Heart left ventricle (tissue), 16 donors: ENCODE measurements at regions not wholly inside any gene's neighbourhood (a gene's known extent, or its start where the extent isn't known, plus 50 kb on each side); places are given as distances from the start of the nearest gene placed in this dataset.

Source experiments
- ATAC-seq, 4 donors: fragments of 200-7000 bp; cut with Tn5 transposase; one replicate each; pipeline ENCODE4 v1.9.1; 2020 to 2022; ENCODE audit warnings: moderate library complexity in 4 of 4, mild to moderate bottlenecking in 3 of 4, moderate number of reproducible peaks in 1 of 4
- DNase-seq, 5 donors: peaks; one replicate each; pipeline ENCODE4 v3.0.0-alpha.2; 2020
- H3K27ac ChIP-seq, 12 donors: fragments of 200-600 bp; sonication (generic) in 4 of 12; one replicate each; pipeline versions ENCODE4 v1.5.0 to v1.8.0; 2016 to 2022; ENCODE audit warnings: mild to moderate bottlenecking in 2 of 12
- H3K27me3 ChIP-seq, 9 donors: fragments of 200-600 bp; sonication (generic) in 2 of 9; one replicate each; pipeline versions ENCODE4 v1.5.1 to v1.8.0; 2016 to 2022; ENCODE audit warnings: mild to moderate bottlenecking in 3 of 9
- H3K36me3 ChIP-seq, 9 donors: fragments of 200-600 bp; sonication (generic) in 2 of 9; one replicate each; pipeline versions ENCODE4 v1.5.0 to v1.8.0; 2018 to 2022; ENCODE audit warnings: mild to moderate bottlenecking in 2 of 9
- H3K4me1 ChIP-seq, 12 donors: fragments of 200-600 bp; sonication (generic) in 4 of 12; one replicate each; pipeline versions ENCODE4 v1.5.0 to v1.8.0; 2016 to 2022; ENCODE audit warnings: mild to moderate bottlenecking in 3 of 12
- H3K4me3 ChIP-seq, 12 donors: fragments of 200-600 bp; sonication (generic) in 4 of 12; one replicate each; pipeline versions ENCODE4 v1.5.0 to v1.8.0; 2017 to 2022; ENCODE audit warnings: mild to moderate bottlenecking in 9 of 12, moderate library complexity in 4 of 12
- H3K9me3 ChIP-seq, 12 donors: fragments of 200-600 bp; sonication (generic) in 4 of 12; one replicate each; pipeline versions ENCODE4 v1.5.0 to v1.8.0; 2016 to 2022; ENCODE audit warnings: mild to moderate bottlenecking in 1 of 12
- POLR2A ChIP-seq, 2 donors: fragments of 450-650 bp; IDR thresholded peaks; one replicate each; pipeline ENCODE4 v1.6.1; 2017; ENCODE audit warnings: antibody characterized with exemption in 2 of 2, mild to moderate bottlenecking in 2 of 2, moderate library complexity in 2 of 2
- WGBS, 4 donors: extraction: QIAGEN DNeasy Blood & Tissue Kit in 2 of 4; methylation state at CpG; one replicate each; pipeline versions ENCODE4 v1.1.5 to v1.1.7; 2013 to 2018; 5-methylcytosine and 5-hydroxymethylcytosine counted together
- intact Hi-C, 10 donors: fragments of 100-400 bp; cut with DNase I; formaldehyde crosslinking; loops; one replicate each; pipeline versions ENCODE4 v1.11.1 to v1.14.2; 2022
- TF ChIP-seq, protein P1 (sequence below), 12 donors: fragments of 200-600 bp; sonication (generic) in 4 of 12; IDR thresholded peaks; one replicate each; pipeline versions ENCODE4 v1.5.0 to v1.8.0; 2018 to 2022; ENCODE audit warnings: antibody characterized with exemption in 12 of 12, mild to moderate bottlenecking in 5 of 12
- donor health status: ischemic (EF 13 %, LVEDD 7.1; RV severe dilation, severe dysfunction).
- donor health status: healthy with polysubstance abuse.
- donor health status: DM: no; HTN: yes; CAD: no.
- donor health status: DM: no; HTN: no; CAD: no.
- donor health status: ischemic (EF 25% LVEDD 6.9; RV normal size, moderate dysfunction).
- donor health status: ischemic (EF 25% LVEDD 5.7; RV mildly dilated, moderate dysfunction).
- donor health status: healthy.
- donor health status: DM: yes; HTN: yes; CAD: no.
- donor health status: ischemic (EF 35%, LVEDD 5.7; RV mildly dilated, moderate dysfunction).
- donor health status: nonischemic (EF 11% LVEDD 7.7; RV severe dilation, severe dysfunction).
- donor health status: DM: yes; HTN: yes; CAD: no.
- donor health status: PGD.
- donor health status: ischemic (EF 29% LVEDD 5.4; RV normal size, mild dysfunction).
- donor health status: nonischemic (EF 23%, LVEDD 6.1; RV moderate dilation, normal function).

DNA sequence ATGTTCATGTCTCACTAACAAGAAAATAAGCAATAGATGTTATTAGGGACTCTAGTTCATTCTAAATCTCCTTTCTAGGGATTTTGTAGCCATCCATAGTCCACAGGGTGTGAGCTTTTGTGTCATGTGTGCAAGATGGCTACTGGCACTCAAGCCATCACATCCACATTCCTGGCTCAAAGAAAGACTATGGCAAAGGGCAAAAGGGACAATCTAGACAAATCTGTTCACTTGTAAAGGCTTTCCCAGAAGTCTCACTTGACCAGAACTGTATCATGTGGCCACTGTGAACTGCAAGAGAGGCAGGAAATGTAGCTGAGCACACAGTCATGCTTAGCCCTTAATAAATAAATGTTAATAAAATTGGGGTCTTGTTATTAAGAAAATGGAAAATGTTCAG, 212.6 kb upstream of the EXOC2 start:
- intact Hi-C loops, result no loop called here
- Histone ChIP-seq H3K27ac (no peak overlapping the region), H3K4me3 (no peak overlapping the region), H3K4me1 (peaks cover 0 to 7% (median 0%) of the 10 kb centered on the region in 12 donors), H3K36me3 (no peaks in the 10 kb centered on the region), H3K27me3 (peaks cover 0 to 7% (median 0%) of the 10 kb centered on the region in 9 donors), H3K9me3 (no peaks in the 10 kb centered on the region)
- no peak for ATAC-seq
- no peak for DNase-seq
- TF ChIP-seq POLR2A (IDR thresholded peaks at IDR 0.05), result no peak
- TF ChIP-seq, protein P1, sequence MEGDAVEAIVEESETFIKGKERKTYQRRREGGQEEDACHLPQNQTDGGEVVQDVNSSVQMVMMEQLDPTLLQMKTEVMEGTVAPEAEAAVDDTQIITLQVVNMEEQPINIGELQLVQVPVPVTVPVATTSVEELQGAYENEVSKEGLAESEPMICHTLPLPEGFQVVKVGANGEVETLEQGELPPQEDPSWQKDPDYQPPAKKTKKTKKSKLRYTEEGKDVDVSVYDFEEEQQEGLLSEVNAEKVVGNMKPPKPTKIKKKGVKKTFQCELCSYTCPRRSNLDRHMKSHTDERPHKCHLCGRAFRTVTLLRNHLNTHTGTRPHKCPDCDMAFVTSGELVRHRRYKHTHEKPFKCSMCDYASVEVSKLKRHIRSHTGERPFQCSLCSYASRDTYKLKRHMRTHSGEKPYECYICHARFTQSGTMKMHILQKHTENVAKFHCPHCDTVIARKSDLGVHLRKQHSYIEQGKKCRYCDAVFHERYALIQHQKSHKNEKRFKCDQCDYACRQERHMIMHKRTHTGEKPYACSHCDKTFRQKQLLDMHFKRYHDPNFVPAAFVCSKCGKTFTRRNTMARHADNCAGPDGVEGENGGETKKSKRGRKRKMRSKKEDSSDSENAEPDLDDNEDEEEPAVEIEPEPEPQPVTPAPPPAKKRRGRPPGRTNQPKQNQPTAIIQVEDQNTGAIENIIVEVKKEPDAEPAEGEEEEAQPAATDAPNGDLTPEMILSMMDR (IDR thresholded peaks at IDR 0.05), result no peak

DNA sequence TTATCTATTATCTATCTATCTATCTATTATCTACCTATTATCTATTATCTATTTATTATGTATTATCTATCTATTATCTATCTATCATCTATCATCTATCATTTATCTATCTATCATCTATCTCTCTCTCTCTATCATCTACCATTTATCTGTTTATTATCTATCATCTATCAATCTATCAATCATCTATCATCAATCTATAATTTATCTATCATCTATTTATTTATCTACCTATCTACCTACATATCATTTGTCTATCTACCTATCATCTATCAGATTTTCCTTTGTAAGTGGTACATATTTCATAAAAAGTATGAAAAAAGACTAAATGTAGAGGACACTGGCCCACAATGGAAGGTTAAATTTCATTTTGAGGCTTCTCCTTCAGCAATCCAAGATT, 212.1 kb upstream of the EXOC2 start:
- no peak for ATAC-seq
- intact Hi-C loops, result no loop called here
- Histone ChIP-seq H3K4me3 (no peak overlapping the region), H3K27ac (no peak overlapping the region), H3K36me3 (no peaks in the 10 kb centered on the region), H3K4me1 (peaks cover 0 to 7% (median 0%) of the 10 kb centered on the region in 12 donors), H3K27me3 (peaks cover 0 to 7% (median 0%) of the 10 kb centered on the region in 9 donors), H3K9me3 (no peaks in the 10 kb centered on the region)
- DNase-seq, result no peak
- no peak for TF ChIP-seq POLR2A (IDR thresholded peaks at IDR 0.05)
- TF ChIP-seq, protein P1 (IDR thresholded peaks at IDR 0.05), result no peak

DNA sequence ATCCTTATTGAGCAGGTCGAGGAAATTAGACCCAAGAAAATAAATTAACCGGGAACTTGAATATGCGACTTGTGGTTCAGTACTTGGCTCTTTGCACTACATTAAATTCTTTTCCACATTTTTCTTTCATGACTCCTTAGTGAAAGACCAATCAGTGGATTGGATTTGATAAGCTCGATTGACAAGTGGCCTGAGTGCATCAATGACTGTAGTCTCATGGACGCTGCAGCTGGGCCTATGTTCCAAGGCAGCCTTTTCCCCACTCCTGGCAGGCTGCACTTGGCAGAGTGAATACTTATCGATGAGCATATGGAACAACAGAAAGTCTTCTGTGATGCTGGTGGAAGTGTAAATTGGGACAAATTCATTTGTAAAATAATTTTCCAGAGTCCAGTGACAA, 210.8 kb upstream of the EXOC2 start:
- Histone ChIP-seq H3K27ac (no peak overlapping the region), H3K9me3 (no peaks in the 10 kb centered on the region), H3K27me3 (peaks cover 0 to 7% (median 0%) of the 10 kb centered on the region in 9 donors), H3K4me3 (no peak overlapping the region), H3K4me1 (peaks cover 0 to 7% (median 0%) of the 10 kb centered on the region in 12 donors), H3K36me3 (no peaks in the 10 kb centered on the region)
- TF ChIP-seq, protein P1 (IDR thresholded peaks at IDR 0.05), result no peak
- intact Hi-C loops, result no loop called here
- 75 to 86% (median 82%) methylated on average over 6 of the region's 6 CpGs for WGBS, 4 donors
- ATAC-seq (no peak), DNase-seq (no peak)

DNA sequence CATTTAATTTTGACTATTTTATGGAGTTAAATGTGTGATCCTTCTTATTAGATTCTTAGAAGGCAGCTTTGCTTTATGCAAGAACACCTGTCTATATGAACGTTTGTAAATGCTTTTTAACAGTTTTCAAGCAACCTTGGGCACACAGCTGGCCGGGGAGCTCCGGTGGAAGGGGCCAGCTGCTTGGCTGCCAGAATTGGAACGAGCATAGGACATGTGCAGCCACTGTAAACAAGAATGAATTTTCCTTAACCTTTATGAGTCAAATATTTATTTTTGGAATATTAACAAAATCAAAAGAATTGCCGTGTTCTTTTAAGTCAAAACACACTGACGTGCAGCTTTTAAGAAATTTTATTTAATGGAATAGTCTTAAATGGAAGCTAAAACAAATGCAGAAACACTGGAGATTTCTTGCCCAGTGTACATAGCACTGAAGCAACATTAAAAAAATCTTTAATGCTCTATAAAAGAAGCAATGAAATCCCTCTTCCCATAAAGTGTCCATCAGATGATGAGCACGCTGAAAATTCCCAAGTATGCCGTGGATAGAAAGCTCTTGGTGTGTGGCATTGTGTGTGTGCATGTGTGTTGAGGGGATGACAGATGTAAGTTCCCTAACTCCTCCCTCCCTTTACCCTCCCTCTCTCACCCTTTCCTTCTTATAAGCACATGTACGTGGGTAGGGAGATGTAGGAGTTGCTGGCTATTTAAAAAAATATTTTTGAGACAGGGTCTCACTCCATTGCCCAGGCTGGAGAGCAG, 208.9 kb upstream of the EXOC2 start:
- no peak for DNase-seq
- no peak overlapping the region for H3K4me3 ChIP-seq
- H3K4me1 ChIP-seq, result peaks cover 0 to 7% (median 0%) of the 10 kb centered on the region in 12 donors
- WGBS, 4 donors, result 44 to 61% (median 51%) methylated on average over 9 of the region's 9 CpGs
- no peaks in the 10 kb centered on the region for H3K9me3 ChIP-seq
- peaks cover 0 to 9% (median 0%) of the 10 kb centered on the region in 9 donors for H3K27me3 ChIP-seq
- H3K36me3 ChIP-seq, result no peaks in the 10 kb centered on the region
- ATAC-seq, result no peak
- no peak for TF ChIP-seq POLR2A (IDR thresholded peaks at IDR 0.05)
- TF ChIP-seq, protein P1 (IDR thresholded peaks at IDR 0.05), result no peak
- intact Hi-C loops, result no loop called here
- H3K27ac ChIP-seq, result no peak overlapping the region
